Type B pancreatic cell (in vitro differentiated cells): ENCODE measurements at regions not wholly inside any gene's neighbourhood (a gene's known extent, or its start where the extent isn't known, plus 50 kb on each side); places are given as distances from the start of the nearest gene placed in this dataset.

ENCODE experiments used
- DNase-seq: peaks from one replicate; pipeline ENCODE4 v3.0.0; 2021; ENCODE audit warnings: mixed read lengths; ENCODE audit not compliant: unreplicated experiment; ENCODE audit errors: extremely low spot score
- H3K27ac Mint-ChIP-seq: 2 replicates; pipeline ENCODE4 v1.8.0; 2021; ENCODE audit warnings: mild to moderate bottlenecking, mixed read lengths
- H3K27me3 Mint-ChIP-seq: 2 replicates; pipeline ENCODE4 v1.8.0; 2021; ENCODE audit warnings: mixed read lengths
- H3K36me3 Mint-ChIP-seq: 2 replicates; pipeline ENCODE4 v1.8.0; 2021; ENCODE audit warnings: mixed read lengths
- H3K4me1 Mint-ChIP-seq: one replicate; pipeline ENCODE4 v1.8.0; 2021; ENCODE audit warnings: mixed read lengths; ENCODE audit not compliant: unreplicated experiment
- H3K4me3 Mint-ChIP-seq: 2 replicates; pipeline ENCODE4 v1.8.0; 2021; ENCODE audit warnings: mild to moderate bottlenecking, mixed read lengths
- H3K9me3 Mint-ChIP-seq: 2 replicates; pipeline ENCODE4 v1.8.0; 2021; ENCODE audit warnings: mixed read lengths
- TF ChIP-seq, protein P1 (sequence below): fragments of 200-600 bp; sonication (generic); conservative IDR thresholded peaks from 2 replicates; pipeline ENCODE4 v1.5.0; 2021; ENCODE audit warnings: antibody characterized with exemption, mild to moderate bottlenecking

DNA sequence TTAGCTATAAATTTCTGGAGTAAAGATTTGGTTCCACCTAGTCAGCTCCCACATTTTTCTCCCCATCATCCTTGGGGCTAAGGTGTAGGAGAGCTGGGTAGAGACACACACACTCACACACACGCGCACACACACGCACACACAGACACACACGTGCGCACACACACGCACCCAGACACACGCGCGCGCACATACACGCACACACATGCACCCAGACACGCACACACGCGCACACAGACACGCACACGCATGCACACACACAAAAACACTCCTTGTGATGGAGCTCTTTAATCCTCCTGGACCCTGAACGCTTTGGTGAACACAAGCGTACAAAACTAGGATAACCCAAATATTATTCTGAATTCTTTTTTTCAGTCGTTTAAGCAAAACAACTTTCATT is 253.6 kb downstream of the C16orf95 start:
- Mint-ChIP-seq H3K36me3 (no peaks in the 10 kb centered on the region), H3K4me3 (no peak overlapping the region), H3K4me1 (peaks cover 52% of the 10 kb centered on the region), H3K27me3 (peaks cover 37% of the 10 kb centered on the region), H3K9me3 (no peaks in the 10 kb centered on the region), H3K27ac (no peak overlapping the region)
- DNase-seq, result no peak
- TF ChIP-seq, protein P1, sequence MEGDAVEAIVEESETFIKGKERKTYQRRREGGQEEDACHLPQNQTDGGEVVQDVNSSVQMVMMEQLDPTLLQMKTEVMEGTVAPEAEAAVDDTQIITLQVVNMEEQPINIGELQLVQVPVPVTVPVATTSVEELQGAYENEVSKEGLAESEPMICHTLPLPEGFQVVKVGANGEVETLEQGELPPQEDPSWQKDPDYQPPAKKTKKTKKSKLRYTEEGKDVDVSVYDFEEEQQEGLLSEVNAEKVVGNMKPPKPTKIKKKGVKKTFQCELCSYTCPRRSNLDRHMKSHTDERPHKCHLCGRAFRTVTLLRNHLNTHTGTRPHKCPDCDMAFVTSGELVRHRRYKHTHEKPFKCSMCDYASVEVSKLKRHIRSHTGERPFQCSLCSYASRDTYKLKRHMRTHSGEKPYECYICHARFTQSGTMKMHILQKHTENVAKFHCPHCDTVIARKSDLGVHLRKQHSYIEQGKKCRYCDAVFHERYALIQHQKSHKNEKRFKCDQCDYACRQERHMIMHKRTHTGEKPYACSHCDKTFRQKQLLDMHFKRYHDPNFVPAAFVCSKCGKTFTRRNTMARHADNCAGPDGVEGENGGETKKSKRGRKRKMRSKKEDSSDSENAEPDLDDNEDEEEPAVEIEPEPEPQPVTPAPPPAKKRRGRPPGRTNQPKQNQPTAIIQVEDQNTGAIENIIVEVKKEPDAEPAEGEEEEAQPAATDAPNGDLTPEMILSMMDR, result no peak

DNA sequence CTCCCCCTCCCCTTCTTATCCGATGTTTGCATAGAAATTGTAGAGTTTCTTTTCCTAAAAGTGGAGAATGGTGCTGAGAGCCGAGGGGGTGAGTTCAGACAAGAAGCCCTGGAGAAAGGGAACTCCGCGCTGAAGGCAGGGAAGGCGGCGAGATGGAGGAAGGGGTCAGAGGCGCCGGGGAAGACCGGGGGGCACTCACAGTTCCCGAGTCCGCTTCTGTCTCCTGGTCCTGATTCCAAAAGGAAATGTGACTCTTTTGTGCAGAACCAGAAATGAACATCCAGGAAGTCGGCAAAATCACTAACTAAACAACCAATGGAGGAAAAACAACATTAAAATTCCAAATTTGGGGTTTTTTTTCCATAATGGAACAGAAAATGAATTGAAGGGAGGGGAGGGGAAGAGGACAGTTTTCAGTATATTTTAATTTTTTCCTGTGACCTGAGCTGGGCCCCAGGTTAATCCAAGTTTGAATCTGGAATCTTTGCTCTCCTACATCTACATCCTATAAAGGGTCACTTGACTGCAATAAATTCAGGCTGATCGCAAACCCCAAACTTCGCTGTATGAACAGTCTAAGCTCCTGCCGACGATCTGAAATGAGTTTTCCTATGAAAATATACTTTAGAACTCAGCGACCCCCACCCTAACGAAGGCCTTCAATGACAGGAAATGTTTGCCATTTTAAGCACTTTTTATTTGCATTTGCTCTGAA is 252.3 kb downstream of the C16orf95 start:
- TF ChIP-seq, protein P1, result no peak
- Mint-ChIP-seq H3K36me3 (no peaks in the 10 kb centered on the region), H3K4me1 (peaks cover 55% of the 10 kb centered on the region), H3K27me3 (peaks cover 40% of the 10 kb centered on the region), H3K27ac (peak overlapping the region; percentile 49), H3K9me3 (no peaks in the 10 kb centered on the region), H3K4me3 (peak overlapping the region; percentile 76)
- peak; percentile 13 for DNase-seq

DNA sequence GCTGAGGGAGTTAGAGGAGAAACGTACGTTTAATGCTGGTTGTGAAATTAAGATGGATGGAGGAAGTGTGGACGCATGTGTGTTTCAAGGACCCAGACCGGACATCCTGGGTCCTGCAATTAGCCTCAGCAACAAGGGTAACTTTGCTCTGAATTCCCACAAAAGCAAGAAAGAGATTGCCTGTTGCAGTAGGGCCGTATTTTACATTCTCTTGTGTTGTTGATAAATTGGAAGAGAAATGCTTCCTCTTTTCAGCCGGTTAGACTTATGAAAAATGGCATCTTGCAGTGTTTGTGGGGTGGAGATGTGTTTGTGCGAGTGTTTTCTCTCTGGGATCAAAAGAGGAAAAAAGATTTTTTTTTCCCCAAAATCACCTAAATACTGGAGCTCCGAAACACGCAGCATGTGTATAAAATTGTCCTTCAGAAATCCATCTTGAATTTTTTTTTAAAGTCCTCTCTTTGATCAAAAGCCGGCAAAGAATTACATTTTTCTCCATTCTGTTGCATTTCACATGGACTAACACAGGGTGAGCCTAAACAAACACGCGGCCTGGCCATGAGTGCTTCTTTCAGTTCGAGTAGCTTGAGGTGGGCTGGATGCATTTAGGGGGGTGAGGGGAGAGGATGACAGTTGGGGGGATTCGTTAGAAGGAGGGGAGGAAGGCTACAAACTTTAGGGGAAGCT is 251.6 kb downstream of the C16orf95 start:
- H3K27ac Mint-ChIP-seq, result peak overlapping the region; percentile 49
- no peaks in the 10 kb centered on the region for H3K9me3 Mint-ChIP-seq
- H3K4me3 Mint-ChIP-seq, result peak overlapping the region; percentile 73
- no peaks in the 10 kb centered on the region for H3K36me3 Mint-ChIP-seq
- TF ChIP-seq, protein P1, result no peak
- no peak for DNase-seq
- H3K4me1 Mint-ChIP-seq, result peaks cover 51% of the 10 kb centered on the region
- H3K27me3 Mint-ChIP-seq, result peaks cover 44% of the 10 kb centered on the region

DNA sequence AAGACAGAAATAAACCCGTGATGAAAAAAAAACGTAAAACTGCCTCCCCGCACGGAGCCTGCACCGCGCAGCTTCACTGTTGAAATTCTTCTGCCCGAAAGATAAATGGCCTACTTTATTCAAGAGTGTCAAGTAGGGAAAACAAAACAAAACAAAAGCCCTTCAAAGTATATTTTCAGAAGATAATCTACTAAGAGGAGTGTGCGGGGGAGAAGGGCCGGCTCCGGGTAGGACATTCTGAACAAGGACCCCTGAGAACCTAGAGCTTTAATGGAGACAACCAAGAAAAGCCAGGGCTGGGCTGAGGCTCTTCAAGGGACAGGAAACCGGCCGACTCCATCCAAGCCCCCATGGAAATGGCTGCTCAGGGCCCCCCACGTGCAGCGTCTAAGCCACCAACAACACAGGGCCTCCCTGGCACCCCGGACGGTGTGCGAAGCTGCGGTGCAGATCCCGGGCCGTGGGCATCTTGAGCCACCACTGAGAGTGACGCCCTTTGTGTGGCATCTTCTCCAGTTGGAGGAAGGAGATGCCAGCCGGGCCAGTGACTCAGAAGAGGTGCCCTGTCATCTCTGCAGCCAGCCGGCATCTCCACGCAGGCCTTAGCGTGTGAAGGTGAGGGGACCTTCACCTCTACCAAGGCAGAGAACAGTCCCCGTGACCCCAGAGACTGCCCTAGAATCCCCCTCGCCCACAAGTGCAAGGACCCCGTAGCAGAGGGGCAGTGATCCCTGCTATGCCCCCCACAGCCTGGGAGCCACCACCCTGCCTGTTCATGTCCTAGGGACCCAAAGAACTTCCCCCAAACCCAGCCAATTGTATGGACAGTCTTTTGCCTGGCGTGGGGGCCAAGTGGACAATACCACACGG is 250.8 kb downstream of the C16orf95 start:
- Mint-ChIP-seq H3K4me3 (peak overlapping the region; percentile 73), H3K9me3 (no peaks in the 10 kb centered on the region), H3K27me3 (peaks cover 38% of the 10 kb centered on the region), H3K4me1 (peaks cover 44% of the 10 kb centered on the region), H3K36me3 (no peaks in the 10 kb centered on the region), H3K27ac (peak overlapping the region; percentile 49)
- peak; percentile 62 for DNase-seq
- TF ChIP-seq, protein P1, result no peak

DNA sequence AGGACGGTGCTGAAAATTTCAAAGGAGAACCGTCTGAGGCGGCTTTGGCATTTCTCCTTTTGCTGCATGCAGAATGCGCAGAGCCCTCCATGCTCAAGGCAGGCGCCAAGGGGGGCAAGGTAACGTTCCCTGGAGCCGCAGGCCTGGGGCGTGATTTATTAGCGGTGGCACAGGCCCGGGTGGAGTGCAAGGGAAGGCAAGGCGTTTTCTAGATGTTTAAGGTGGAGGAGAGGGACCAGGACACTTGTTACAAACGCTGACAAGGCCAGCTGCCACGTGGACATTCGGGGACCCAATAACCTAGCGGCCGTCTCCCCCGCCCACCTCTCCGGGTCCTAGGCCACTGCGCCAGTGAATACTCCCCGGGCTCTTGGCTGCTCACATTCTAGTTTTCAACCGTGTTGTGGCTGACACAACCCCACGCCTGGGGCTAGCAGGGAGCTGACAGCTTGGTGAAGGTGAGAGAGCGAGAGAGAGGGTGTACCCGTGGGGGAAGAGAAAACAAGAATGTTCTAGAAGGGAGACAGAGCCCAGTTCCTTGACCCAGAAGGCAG is 250.1 kb downstream of the C16orf95 start:
- Mint-ChIP-seq H3K4me3 (no peak overlapping the region), H3K9me3 (no peaks in the 10 kb centered on the region), H3K27me3 (peaks cover 38% of the 10 kb centered on the region), H3K27ac (no peak overlapping the region), H3K36me3 (no peaks in the 10 kb centered on the region), H3K4me1 (peaks cover 40% of the 10 kb centered on the region)
- peak; percentile 58 for DNase-seq
- TF ChIP-seq, protein P1, result no peak
